ENCODE measurements at regions not wholly inside any gene's neighbourhood (a gene's known extent, or its start where the extent isn't known, plus 50 kb on each side); places are given as distances from the start of the nearest gene placed in this dataset.
"Not testable (repeated sequence)": the region's sequence is repeated elsewhere in the genome, so short reads cannot be mapped to it uniquely, and the experiment has no call there.

DNA sequence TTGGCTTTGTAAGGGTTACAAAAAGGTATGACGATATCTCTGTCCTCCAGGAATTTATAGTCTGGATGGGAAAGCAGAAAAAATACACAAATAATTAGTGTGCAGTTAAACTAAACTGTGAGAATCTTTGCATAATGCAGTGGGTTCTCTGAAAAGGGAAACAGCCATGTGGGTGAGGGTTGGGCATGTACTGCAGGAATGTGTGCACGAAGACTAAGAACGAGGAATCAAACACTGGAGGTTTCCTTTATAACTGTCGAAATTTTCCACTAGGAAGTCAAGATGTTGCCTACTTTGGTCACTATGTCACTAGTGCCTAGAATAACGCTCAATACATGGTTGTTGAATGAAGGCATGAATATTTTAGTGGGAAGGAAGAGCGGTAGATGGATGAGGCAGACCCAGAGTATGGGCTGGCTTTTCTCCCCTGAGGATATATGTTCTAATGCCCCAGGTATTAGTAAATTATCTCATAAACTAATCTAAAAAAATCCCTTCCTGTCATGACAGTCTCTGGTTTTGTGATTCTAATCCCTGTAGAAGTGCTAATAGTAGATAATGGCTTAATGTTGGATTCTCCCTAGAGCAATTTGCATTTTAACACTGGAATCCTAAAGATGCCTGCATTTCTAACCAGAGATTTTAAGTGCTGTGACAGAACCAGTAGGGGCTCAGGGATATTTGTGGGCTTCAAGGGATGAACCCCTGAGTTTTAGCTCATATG is 227.3 kb downstream of the NMUR2 start:
- DNase-seq, result no peak

DNA sequence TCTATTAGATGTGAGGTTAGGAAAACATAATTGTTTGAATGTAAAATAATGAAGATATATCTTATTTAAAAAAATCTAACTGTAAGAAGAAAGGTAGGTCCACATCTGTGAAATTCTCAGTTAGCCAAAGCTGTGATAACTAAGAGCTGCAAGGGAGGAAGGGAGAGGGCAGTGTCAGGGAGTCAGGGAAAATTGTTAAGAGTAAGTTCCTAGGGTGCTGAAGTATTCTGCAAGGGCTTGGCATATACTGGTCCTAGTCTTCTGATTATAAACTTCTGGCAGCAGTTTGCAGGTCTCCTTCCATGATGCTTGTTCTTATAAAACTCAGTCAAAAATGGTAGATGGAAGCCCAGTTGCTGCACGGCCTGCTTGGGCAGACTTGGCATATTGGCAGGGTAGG is 233.2 kb downstream of the NMUR2 start:
- DNase-seq, result no peak

DNA sequence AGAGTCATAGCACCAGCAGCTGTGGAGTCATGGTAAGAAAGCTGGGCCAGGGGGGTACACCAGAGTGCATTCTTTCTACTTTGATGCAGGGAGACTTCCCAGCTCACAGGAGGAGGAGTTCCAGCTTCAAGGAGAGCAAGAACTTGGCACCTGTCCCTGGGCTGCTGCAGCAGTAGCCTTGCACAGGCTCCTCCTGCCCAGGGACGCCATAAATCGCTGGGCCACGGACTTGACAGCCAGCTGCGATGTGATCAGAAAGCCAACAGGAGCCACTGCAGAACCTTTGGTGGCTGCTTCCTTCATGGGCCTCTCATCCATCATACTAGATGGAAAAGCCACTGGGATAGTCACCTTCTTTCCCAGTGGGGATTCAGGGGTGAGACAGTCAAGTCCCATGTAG is 234.7 kb downstream of the NMUR2 start:
- DNase-seq, result no peak

DNA sequence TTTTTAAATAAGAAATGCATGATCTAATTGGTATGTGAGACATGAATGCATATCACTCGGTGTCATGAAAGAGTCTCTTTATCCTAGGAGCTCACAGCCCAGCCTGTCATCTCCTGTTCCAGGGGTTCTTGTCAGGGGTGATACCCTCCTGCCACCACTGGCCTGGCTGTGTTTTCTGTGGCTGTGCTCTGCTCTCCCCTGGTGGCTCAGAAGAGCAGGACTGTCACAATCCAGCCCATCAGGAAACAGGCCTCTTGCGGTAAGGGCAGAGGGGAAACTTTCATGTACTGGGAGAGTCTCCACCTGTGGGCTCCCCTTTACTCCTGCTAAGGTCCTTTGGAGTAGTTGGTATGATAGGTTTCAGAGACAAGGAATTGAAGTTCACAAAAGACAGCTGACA is 240.2 kb upstream of the GLRA1 start:
- DNase-seq, result no peak

DNA sequence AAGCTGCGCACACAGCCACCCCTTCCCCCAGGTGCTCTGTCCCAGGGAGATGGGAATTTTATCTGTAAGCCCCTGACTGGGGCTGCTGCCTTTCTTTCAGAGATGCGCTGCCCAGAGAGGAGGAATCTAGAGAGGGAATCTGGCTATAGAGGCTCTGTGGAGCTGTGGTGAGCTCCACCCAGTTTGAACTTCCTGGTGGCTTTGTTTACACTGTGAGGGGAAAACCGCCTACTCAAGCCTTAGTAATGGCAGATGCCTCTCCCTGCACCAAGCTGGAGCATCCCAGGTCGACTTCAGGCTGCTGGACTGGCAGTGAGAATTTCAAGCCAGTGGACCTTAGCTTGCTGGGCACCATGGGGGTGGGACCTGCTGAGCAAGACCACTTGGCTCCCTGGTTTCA is 235.2 kb upstream of the GLRA1 start:
- not testable (repeated sequence) for DNase-seq

DNA sequence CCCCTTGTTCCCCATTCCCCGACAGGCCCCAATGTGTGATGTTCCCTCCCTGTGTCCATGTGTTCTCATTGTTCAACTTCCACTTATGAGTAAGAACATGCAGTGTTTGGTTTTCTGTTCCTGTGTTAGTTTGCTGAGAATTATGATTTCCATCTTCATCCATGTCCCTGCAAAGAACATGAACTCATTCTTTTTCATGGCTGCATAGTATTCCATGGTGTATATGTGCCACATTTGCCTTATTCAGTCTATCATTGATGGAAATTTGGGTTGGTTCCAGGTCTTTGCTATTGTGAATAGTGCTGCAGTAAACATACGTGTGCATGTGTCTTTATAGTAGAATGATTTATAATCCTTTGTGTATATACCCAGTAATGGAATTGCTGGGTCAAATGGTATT is 229.8 kb upstream of the GLRA1 start:
- DNase-seq, result not testable (repeated sequence)

DNA sequence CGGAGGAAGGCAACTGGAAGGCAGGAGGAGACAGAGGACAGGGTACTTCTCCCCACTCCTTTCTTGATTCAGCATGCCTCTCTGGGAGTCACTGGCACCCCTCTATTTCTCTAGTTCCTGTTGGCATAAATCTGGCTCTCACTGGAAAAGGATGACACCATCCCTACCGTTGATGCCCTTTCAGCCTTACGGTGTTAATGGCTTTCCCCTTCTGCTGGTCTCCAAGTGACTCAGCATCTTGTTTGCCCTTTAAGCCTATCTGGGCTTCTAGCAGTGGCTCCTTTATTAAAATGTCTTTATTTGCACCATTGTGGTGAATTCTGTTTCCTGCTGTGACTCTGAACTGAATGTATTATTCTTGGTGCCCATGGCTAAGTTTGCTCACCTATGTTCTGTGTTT is 227.3 kb upstream of the GLRA1 start:
- DNase-seq, result no peak

DNA sequence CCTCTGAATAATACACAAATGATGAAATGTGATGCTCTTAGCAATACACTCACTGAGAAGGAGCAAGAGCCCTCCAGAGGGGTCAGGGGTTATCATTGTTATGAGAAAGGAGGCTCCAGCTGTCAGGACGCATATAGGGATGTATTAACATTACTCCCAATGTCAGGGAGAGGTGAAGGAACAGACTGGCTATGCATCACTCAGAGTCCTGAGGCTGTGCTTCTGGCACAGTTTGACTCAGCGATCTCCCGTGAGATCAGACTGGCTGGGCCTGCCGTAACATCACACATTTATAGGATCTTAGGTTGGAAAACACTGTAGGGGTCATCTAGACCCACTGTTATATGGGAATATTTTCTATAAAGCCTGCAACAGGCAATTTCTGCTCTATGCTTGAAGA is 226.5 kb upstream of the GLRA1 start:
- no peak for DNase-seq

DNA sequence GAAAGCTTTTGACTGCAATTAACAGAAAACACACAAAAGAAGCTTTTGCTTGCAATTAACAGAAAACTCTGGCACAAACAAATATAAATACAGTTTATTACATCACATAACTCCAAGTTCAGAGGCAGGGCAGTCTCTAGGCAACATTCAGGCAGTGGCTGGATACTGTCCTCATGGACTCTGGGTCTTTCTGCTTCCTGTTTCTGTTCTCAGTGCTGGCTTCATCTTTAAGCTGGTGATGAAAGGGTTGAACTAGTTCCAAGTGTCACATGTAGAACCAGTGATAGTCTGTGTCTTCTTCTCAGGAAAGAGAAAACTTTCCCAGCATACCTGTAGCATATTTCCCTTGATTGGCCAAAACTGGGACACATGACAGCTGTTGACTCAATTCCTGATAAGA is 222.6 kb upstream of the GLRA1 start:
- no peak for DNase-seq

DNA sequence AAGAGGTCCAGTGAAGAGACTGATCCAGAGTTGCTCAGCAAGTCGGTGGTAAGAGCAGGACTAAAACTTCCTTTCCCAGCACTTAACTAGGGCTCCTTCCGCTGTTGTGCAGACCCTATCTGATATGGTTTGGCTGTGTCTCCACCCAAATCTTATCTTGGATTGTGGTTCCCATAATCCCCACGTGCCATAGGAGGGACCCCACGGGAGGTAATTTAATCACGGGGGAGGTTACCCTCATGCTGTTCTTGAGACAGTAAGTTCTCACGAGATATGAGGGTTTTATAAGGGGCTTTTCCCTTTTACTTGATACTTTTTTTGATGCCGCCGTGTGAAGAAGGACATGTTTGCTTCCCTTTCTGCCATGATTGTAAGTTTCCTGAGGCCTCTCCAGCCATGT is 221.9 kb upstream of the GLRA1 start:
- no peak for DNase-seq

DNA sequence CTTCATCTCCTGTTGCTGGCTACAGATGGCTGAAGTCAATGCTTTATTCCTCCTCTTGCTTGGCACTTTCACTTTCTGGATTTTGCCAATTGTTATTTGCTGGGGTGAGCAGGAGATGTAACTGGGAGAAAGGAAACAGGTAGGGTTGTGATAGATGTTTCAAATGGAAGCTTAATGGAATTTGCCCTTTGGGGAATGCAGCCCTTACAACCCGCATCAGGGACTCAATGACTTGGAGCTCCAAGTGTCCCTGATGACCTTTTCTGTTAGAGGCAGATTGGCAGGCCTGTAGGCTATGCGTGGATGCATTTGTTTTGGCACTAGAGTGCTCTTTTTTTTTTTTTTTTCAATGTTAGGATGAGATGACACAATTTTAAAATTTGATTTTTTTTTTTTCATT is 219.9 kb upstream of the GLRA1 start:
- no peak for DNase-seq

DNA sequence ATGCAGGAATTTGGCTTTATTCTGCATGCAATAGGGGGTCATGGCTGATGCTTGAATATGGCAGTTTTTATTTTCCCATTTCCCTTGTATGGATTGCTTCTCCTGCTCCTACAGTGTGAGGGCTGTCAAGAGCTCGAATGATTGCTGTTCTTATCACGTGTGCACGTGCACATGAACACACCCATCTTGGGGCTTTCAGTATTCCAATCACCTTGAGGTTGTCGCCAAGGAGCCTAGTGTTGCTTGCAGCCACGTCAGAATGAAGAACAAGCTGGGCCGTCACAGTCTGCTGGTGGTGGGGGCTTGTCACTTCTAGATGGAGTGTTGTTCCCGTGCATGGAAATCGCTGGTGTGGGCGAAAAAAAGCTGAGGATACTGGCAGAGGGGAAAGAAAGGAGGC is 219.4 kb upstream of the GLRA1 start:
- DNase-seq, result no peak

DNA sequence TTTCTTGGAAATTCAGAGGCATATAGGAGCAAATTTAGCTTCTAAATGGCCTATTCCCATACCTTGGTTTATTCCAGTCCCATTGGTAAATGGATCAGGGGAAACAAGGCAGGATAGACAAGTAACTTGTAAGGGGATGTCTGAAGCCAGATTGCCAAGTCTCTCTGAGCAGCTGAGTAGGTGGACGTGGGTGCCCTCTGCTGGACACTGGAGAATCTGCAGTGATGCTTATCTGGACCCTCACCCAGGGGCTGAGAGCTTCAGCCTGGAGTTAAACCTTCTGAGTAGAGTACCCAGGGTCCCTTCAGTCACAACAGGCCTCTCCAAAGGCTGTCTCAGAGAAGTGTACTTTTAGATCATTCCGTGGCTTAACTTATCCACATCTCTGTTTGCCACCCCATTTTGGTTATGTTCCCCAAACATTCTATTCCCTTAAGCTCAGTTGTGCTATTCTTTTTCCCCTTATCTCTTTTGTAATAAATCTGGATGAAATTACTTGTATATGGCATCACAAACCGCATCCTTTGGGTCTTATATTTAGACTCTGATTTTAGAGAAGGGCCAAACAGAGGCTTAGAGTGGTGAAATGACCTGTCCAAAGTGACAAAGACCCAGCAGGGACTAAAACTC is 218.3 kb upstream of the GLRA1 start:
- DNase-seq, result peak; percentile 38

DNA sequence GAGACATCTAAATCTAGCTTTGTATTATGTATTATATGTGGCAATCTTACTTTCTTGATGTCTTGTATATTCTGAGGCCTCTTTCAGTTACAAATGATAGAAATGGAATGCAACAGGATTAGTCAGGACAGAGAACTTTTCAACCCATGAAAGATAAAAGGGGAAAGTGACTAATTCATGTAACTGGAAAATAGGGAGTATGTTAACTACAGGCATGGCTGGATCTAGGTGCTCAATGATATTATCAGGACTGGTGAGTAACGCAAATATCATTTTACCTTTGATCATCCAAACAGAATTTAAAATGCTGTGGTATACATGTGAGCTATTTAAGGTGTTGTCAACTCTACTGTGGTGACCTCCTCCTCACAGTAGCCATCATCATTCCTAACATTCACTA is 215.7 kb upstream of the GLRA1 start:
- no peak for DNase-seq

DNA sequence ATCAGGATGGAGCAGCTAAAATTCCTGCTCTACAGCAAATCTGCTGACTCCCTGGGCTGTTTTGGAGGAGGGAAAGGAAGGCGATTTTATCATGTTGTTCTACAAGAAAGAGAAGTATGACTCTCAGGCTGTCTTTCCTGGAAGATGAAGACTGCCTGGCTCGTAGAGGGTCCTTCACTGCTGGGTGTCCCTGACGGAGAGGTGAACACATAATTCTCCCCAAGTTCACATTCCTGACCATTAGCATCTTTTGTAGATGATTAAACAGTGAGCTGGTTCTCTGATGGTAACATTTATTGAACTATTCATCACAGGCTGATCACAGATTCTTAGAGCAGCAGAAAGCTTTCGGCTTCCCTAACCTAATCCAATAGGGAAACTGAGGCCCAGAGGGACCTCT is 212.4 kb upstream of the GLRA1 start:
- DNase-seq, result no peak

DNA sequence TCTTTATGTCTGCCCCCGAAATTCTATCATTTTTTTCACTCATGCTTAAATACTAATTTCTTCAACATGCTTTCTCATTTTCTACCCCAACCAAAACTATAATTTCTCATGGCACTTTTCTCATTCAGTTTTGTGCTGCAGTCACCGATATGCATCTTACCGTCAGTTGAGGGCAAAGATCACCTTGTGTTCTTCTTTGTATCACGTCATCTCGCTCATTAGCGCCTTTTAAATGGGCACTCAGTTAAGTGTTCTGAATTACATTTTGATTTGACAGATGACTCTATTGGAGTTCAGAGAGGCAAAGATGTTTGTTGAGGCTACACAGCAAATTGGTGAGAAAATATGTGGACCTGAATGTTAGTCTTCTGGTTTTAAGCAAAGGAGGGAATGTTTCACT is 211.7 kb upstream of the GLRA1 start:
- DNase-seq, result no peak

DNA sequence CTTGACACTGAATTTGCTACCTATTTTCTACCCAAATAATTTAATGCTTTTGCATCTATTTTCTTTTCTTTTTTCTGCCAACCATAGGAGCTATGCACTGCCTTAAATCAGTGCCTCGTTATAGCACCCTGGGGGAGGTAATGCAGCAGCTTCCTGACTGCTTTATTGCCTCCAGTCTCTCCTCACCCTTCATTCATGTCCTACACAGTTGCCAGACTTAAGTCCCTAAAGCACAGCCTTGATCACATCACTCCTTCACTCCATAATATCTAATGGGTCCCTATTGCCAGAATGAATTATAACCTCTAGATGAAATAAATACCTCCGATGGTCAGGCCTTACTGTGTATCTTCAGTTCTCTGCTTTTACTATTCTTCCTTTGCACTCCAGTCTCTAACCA is 211.2 kb upstream of the GLRA1 start:
- no peak for DNase-seq

DNA sequence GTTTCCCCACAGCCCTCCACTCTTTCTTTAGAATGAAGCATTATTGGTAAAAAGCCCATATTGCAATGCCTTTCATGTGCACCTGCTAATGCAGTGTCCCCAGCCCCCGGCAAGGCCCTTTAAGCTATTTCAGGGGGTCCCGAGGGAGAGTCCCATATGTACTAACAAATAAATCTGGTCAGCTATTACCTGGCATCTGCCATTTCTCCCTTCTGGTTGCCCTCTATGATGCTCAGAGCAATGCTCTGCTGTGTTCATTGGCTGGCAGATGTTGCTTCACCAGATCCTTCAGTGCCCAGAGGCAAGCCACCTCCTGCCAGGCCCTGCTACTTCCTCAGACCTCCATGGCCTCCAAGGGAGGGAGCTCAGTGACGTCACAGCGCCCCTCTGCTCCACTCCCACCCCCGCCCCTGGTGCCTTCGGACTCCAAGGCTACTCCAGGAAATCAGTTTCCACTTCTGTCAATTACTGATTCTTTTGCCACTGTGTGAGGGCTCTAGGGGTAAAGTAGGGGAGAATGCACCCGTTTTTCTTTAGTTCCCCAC is 201.1 kb upstream of the GLRA1 start:
- DNase-seq, result no peak

DNA sequence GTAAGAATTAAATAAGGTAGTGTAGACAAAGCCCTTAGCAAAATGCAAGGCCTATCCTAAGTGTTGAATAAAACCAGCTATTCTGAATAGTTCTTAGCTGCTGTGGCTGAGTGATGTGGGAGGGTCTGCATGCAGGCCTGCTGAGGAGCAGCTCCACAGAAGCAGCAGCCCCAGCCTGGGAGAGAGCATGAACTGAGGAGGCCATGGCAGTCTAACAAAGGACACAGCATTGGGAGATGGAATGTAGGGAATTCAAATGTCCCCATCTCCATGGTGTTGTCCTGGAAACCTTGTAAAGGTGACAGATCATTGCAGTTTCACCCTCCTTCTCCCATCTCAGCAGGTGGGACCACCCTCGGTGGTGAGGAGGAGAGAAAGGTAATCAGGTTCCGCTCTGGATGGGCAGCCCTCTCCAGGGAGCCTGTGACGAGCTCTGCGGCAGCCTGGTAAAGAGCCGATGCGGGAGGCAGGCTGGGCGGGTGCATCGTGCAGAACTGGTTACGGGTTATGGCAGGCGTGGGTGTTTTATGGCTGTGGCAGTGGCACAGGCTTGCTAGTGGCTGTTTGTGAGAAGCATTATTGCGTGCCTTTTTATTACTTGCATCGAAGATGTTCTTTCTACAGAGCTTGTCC is 199.9 kb upstream of the GLRA1 start:
- DNase-seq, result no peak

DNA sequence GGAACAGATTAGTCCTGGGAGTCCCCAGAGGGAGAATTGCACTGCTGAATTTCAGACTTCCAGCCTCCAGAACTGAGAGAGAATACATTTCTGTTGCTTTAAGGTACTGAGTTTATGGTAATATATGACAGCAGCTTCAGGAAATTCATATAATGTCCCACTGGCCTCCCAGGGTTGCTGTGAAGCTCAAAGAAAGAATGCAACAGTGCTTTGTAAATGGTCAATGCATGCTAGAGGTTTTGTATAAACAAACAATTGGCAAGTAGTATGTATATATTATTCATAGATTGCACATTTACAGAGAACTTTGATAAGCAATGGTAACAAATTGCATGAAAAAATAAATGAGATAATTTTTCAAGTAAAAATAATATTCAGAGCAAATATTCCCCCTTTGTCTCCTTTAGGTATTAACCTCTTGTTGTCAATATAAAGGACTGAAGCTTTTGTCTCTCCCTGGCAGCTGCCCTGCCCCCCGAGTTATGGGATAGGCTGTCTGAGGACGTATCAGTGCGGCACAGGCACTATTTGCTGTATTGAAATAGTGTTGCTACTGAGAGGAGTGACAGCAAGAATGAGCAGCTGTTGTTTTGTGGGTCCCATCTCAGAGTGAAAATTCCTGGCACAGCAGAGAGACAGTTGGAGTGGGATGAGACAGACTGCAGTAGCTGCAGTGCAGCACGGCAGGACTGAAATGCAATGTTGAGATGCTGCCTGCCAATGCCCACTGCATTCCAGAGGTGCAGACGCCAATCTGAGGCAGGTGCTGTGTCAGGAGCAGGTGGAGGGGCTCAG is 194.2 kb upstream of the GLRA1 start:
- no peak for DNase-seq

DNA sequence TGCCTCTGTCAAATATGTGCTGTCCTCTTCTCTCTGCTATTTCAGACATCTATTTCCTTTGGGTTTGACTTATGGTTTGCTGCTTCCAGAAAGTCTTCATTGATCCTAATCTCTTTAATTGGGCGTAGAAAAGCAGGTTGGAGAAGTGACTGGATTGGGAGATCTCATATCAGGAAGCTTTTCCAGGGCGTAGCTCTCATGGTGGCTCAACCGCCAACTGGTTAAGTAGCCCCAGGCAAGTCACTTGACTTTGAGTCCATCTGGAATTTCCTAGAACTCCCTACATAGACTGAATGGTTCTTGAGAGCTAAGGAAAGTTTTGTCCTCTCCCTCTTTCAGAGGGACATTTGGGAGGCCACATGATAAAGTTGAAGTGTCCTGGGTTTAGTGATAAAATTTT is 192.3 kb upstream of the GLRA1 start:
- no peak for DNase-seq

DNA sequence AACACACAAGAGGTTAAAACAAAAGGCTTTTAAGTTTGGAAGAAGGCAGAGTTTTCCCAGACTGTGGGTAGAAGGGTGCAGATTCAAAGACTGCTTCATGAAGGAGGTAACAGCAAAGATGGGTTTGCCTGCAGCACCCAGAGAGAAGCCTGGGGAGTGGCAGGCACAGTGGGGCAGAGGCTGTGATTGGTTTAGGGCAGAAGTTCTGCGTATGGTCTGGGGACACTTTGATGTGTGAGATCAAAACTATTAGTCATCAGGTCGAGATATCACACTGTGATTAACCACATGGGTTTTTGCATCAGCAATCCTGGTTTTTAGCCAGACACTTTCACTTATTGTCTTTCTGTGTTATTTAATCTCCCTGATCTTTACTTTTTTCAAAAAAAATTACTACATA is 188.8 kb upstream of the GLRA1 start:
- DNase-seq, result no peak

DNA sequence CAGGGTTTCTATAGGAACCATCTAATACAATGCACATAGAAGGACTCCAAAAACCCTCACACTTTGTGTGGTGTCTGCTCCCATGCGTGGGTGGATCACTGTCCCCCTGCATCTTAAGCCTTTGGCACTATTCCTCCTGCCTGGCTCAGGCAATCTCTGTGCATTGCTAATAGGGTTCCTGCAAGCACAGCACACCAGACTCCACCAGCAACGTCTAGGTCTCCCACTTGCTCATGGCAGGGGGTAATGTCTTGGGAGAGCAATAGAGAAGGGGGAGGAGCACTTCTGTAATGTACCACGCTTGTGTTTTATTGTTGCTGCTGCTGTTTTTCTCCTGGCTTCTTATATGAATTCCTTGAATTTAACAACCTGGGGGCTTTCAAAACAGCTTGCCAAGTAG is 182.6 kb upstream of the GLRA1 start:
- DNase-seq, result no peak

DNA sequence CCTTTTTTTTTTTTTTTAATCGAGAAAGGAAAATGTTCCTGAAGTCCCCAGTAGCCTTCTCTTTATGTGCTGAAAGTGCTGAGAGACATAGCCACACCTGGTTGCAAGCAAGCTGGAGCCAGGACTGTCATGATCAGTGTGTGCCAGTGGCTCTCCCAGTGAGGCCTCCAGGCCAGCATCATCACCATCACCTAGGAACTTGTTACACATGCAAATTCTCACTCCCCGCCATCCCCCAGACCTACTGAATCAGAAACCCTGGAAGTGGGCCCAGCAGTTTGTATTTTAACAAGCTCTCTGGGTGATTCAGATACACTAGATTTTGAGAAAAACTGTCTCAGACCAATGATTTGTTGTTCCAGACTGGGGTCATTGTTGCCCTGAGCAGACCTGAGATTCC is 181.9 kb upstream of the GLRA1 start:
- no peak for DNase-seq
